ENCODE measurements at regions not wholly inside any gene's neighbourhood (a gene's known extent, or its start where the extent isn't known, plus 50 kb on each side); places are given as distances from the start of the nearest gene placed in this dataset.
A peak's percentile ranks its signal among the peaks of the same experiment; 100 is the strongest.

- DNase-seq: no peak
These were observed 259.7 kb upstream of the HABP2 start for GRCh38 chr10:113293167-113293566.

- no peak for DNase-seq
These were observed 258.0 kb upstream of the HABP2 start for GRCh38 chr10:113294868-113295267.

GRCh38 chr10:113297226-113297625 lies 255.6 kb upstream of the HABP2 start:
- DNase-seq: no peak

GRCh38 chr10:113298616-113299015 lies 254.2 kb upstream of the HABP2 start:
- DNase-seq: no peak

GRCh38 chr10:113300201-113300600 lies 252.7 kb upstream of the HABP2 start:
- DNase-seq: no peak

GRCh38 chr10:113300617-113301016 lies 252.2 kb upstream of the HABP2 start:
- no peak for DNase-seq

GRCh38 chr10:113301342-113301984 lies 251.4 kb upstream of the HABP2 start:
- no peak for DNase-seq

- no peak for DNase-seq
These were observed 250.8 kb upstream of the HABP2 start for GRCh38 chr10:113302062-113302461.

- DNase-seq: no peak
These were observed 249.2 kb upstream of the HABP2 start for GRCh38 chr10:113303544-113304146.

GRCh38 chr10:113304726-113305125 lies 248.1 kb upstream of the HABP2 start:
- no peak for DNase-seq

- DNase-seq: no peak
These were observed 247.0 kb upstream of the HABP2 start for GRCh38 chr10:113305871-113306270.

- DNase-seq: no peak
These were observed 243.1 kb upstream of the HABP2 start for GRCh38 chr10:113309791-113310190.

GRCh38 chr10:113310347-113310746 lies 242.5 kb upstream of the HABP2 start:
- DNase-seq: no peak

- no peak for DNase-seq
These were observed 239.7 kb upstream of the HABP2 start for GRCh38 chr10:113313048-113313602.

- DNase-seq: no peak
These were observed 239.1 kb upstream of the HABP2 start for GRCh38 chr10:113313722-113314121.

- no peak for DNase-seq
These were observed 236.3 kb upstream of the HABP2 start for GRCh38 chr10:113316506-113316905.

- no peak for DNase-seq
These were observed 235.4 kb upstream of the HABP2 start for GRCh38 chr10:113317489-113317888.

- DNase-seq: no peak
These were observed 233.4 kb upstream of the HABP2 start for GRCh38 chr10:113319479-113319878.

- DNase-seq: no peak
These were observed 232.6 kb upstream of the HABP2 start for GRCh38 chr10:113320211-113320610.

- DNase-seq: no peak
These were observed 231.9 kb upstream of the HABP2 start for GRCh38 chr10:113320987-113321386.

- DNase-seq: no peak
These were observed 230.0 kb upstream of the HABP2 start for GRCh38 chr10:113322843-113323242.

GRCh38 chr10:113323985-113324384 lies 228.9 kb upstream of the HABP2 start:
- DNase-seq: no peak

- peak; percentile 33 for DNase-seq
These were observed 226.4 kb upstream of the HABP2 start for GRCh38 chr10:113326160-113327111.

All from stimulated activated CD4-positive, alpha-beta T cell treated with anti-CD3 and anti-CD28 coated beads, Interleukin-2, amount 100 ng/mL, for 24 hours (primary cell).